HL-60 (cell line): ENCODE measurements at regions not wholly inside any gene's neighbourhood (a gene's known extent, or its start where the extent isn't known, plus 50 kb on each side); places are given as distances from the start of the nearest gene placed in this dataset.

Experiments
- GABPA ChIP-seq: IDR thresholded peaks from 2 replicates; pipeline ENCODE4 v1.6.1; 2012; ENCODE audit warnings: low read depth
- POLR2AphosphoS5 ChIP-seq: IDR thresholded peaks from 2 replicates; pipeline ENCODE4 v1.6.1; 2012; ENCODE audit warnings: low read depth
- SPI1 ChIP-seq: IDR thresholded peaks from 2 replicates; pipeline ENCODE4 v1.6.1; 2012; ENCODE audit warnings: low read depth, mild to moderate bottlenecking, borderline replicate concordance
- TF ChIP-seq, protein P1 (sequence below): IDR thresholded peaks from one replicate; pipeline ENCODE4 v1.5.1; 2011; ENCODE audit warnings: low read length, control low read depth, inconsistent platforms; ENCODE audit not compliant: insufficient read depth
- TF ChIP-seq, protein P2 (sequence below): IDR thresholded peaks from 2 replicates; pipeline ENCODE4 v1.6.1; 2012; ENCODE audit warnings: low read depth; ENCODE audit not compliant: insufficient replicate concordance

DNA sequence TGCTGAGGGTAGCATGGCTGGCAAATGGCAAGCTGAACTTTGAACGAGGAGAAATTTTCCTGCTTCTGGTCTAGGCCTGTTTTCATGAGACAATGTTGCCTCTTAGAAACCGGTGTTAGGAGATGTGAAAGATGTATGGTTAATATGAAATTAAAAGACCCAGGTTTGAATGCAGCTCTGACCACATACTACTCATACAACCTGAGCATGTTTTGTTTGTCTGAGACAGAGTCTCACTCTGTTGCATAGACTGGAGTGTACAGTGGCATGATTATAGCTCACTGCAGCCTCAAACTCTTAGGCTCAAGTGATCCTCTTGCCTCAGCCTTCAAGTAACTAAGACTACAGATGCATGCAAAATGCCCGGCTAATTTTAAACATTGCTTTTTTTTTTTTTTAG is 193.4 kb upstream of the FZD8 start:
- TF ChIP-seq, protein P1, sequence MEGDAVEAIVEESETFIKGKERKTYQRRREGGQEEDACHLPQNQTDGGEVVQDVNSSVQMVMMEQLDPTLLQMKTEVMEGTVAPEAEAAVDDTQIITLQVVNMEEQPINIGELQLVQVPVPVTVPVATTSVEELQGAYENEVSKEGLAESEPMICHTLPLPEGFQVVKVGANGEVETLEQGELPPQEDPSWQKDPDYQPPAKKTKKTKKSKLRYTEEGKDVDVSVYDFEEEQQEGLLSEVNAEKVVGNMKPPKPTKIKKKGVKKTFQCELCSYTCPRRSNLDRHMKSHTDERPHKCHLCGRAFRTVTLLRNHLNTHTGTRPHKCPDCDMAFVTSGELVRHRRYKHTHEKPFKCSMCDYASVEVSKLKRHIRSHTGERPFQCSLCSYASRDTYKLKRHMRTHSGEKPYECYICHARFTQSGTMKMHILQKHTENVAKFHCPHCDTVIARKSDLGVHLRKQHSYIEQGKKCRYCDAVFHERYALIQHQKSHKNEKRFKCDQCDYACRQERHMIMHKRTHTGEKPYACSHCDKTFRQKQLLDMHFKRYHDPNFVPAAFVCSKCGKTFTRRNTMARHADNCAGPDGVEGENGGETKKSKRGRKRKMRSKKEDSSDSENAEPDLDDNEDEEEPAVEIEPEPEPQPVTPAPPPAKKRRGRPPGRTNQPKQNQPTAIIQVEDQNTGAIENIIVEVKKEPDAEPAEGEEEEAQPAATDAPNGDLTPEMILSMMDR, result no peak
- TF ChIP-seq POLR2AphosphoS5 (no peak), GABPA (no peak), SPI1 (no peak)
- TF ChIP-seq, protein P2, sequence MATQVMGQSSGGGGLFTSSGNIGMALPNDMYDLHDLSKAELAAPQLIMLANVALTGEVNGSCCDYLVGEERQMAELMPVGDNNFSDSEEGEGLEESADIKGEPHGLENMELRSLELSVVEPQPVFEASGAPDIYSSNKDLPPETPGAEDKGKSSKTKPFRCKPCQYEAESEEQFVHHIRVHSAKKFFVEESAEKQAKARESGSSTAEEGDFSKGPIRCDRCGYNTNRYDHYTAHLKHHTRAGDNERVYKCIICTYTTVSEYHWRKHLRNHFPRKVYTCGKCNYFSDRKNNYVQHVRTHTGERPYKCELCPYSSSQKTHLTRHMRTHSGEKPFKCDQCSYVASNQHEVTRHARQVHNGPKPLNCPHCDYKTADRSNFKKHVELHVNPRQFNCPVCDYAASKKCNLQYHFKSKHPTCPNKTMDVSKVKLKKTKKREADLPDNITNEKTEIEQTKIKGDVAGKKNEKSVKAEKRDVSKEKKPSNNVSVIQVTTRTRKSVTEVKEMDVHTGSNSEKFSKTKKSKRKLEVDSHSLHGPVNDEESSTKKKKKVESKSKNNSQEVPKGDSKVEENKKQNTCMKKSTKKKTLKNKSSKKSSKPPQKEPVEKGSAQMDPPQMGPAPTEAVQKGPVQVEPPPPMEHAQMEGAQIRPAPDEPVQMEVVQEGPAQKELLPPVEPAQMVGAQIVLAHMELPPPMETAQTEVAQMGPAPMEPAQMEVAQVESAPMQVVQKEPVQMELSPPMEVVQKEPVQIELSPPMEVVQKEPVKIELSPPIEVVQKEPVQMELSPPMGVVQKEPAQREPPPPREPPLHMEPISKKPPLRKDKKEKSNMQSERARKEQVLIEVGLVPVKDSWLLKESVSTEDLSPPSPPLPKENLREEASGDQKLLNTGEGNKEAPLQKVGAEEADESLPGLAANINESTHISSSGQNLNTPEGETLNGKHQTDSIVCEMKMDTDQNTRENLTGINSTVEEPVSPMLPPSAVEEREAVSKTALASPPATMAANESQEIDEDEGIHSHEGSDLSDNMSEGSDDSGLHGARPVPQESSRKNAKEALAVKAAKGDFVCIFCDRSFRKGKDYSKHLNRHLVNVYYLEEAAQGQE, result no peak
